K562 (cell line): ENCODE measurements at regions not wholly inside any gene's neighbourhood (a gene's known extent, or its start where the extent isn't known, plus 50 kb on each side); places are given as distances from the start of the nearest gene placed in this dataset.

Experiments used
- ATAC-seq: fragments of 200-7000 bp; cut with Tn5 transposase; 3 replicates; pipeline ENCODE4 v1.9.1; 2020; ENCODE audit warnings: moderate library complexity
- BruUV-seq: library from RNA; stranded (reverse); fragments of 400-500 nt; replicated peaks from 2 replicates; lab custom pipeline; 2021; lab: Mats Ljungman, UMichigan
- CTCF ChIA-PET: fragments of 300-600 bp; formaldehyde crosslinking; extraction: SDS; loops from one replicate; lab custom pipeline; 2021; ENCODE audit warnings: low intra/inter-chr PET ratio; lab: Yijun Ruan, JAX
- POLR2A ChIA-PET: fragments of 300-600, 350-650 bp; sonication (Branson Sonifier 250); formaldehyde crosslinking; extraction: SDS; loops from one replicate; lab custom pipeline; 2021; ENCODE audit warnings: antibody characterized with exemption, inconsistent platforms; lab: Yijun Ruan, JAX
- DNase-seq, 4 experiments: peaks; one replicate each; pipeline versions ENCODE4 v3.0.0 to v3.0.0-alpha.2; 2011 to 2018; ENCODE audit warnings: low spot score in 3 of 4, mixed read lengths in 3 of 4; ENCODE audit errors: extremely low read depth in 1 of 4
- FAIRE-seq: peaks from 2 replicates; lab custom pipeline; 2011; peaks lifted over from hg19 to GRCh38; lab: Jason Lieb, UNC
- H2AFZ ChIP-seq: 2 replicates; pipeline ENCODE4 v1.6.0; 2011; ENCODE audit warnings: low read depth, low read length, control low read depth, inconsistent platforms
- H3K27ac ChIP-seq: fragments of 200-600 bp; 3 replicates; pipeline ENCODE4 v1.8.0; 2011; ENCODE audit warnings: low read depth, mild to moderate bottlenecking, control low read depth, inconsistent platforms, low read length, moderate library complexity, mixed read lengths; ENCODE audit errors: extremely low read depth
- H3K27me3 ChIP-seq, 2 experiments: fragments of 300-600 bp in 1 of 2; 2 replicates in 1 of 2; 3 replicates in 1 of 2; pipeline versions ENCODE4 v1.6.0 to v1.8.0; 2011; ENCODE audit warnings: inconsistent platforms in 2 of 2, low read length in 2 of 2, mild to moderate bottlenecking in 1 of 2, mixed read lengths in 1 of 2, moderate library complexity in 1 of 2; ENCODE audit not compliant: control insufficient read depth in 2 of 2, insufficient read depth in 2 of 2
- H3K36me3 ChIP-seq: fragments of 300-600 bp; 3 replicates; pipeline ENCODE4 v1.8.0; 2011; ENCODE audit warnings: mild to moderate bottlenecking, low read length, inconsistent platforms; ENCODE audit not compliant: control insufficient read depth, insufficient read depth
- H3K4me1 ChIP-seq, 2 experiments: fragments of 200-600 bp in 1 of 2; replicated peaks in 1 of 2; 2 replicates in 1 of 2; 3 replicates in 1 of 2; pipeline versions ENCODE4 v1.5.1 to v1.8.0; 2011; ENCODE audit warnings: inconsistent platforms in 2 of 2, low read length in 2 of 2, mild to moderate bottlenecking in 1 of 2, mixed read lengths in 1 of 2, moderate library complexity in 1 of 2; ENCODE audit not compliant: control insufficient read depth in 2 of 2, insufficient read depth in 2 of 2
- H3K4me2 ChIP-seq: 2 replicates; pipeline ENCODE4 v1.6.1; 2011; ENCODE audit warnings: low read length, control low read depth, inconsistent platforms, mixed read lengths; ENCODE audit not compliant: insufficient read depth
- H3K4me3 ChIP-seq: fragments of 200-600 bp; sonication (generic), shearing (Covaris generic); 2 replicates; pipeline ENCODE4 v1.5.1; 2016; ENCODE audit warnings: control low read depth, inconsistent platforms
- H3K79me2 ChIP-seq: fragments of 200-600 bp; 3 replicates; pipeline ENCODE4 v1.8.0; 2011; ENCODE audit warnings: low read length, inconsistent platforms; ENCODE audit not compliant: control insufficient read depth, insufficient read depth
- H3K9ac ChIP-seq, 2 experiments: 2 replicates each; pipeline versions ENCODE4 v1.6.0 to v1.6.1; 2011; ENCODE audit warnings: low read depth in 2 of 2, low read length in 2 of 2, control low read depth in 1 of 2, inconsistent platforms in 1 of 2, mild to moderate bottlenecking in 1 of 2, mixed read lengths in 1 of 2; ENCODE audit not compliant: insufficient read depth in 1 of 2
- H3K9me1 ChIP-seq: one replicate; pipeline ENCODE4 v1.6.0; 2011; ENCODE audit warnings: inconsistent platforms, mild to moderate bottlenecking, low read length, moderate library complexity; ENCODE audit not compliant: control insufficient read depth, insufficient read depth
- H3K9me3 ChIP-seq: replicated peaks from 2 replicates; pipeline ENCODE4 v1.5.1; 2011; ENCODE audit warnings: low read depth, low read length, inconsistent platforms; ENCODE audit not compliant: control insufficient read depth, insufficient read depth
- H4K20me1 ChIP-seq: replicated peaks from 2 replicates; pipeline ENCODE4 v1.6.1; 2011; ENCODE audit warnings: low read length, inconsistent platforms, mixed read lengths; ENCODE audit not compliant: control insufficient read depth, insufficient read depth
- ATF3 ChIP-seq, 2 experiments: fragments of 450-650 bp in 1 of 2; sonication (generic) in 1 of 2; formaldehyde crosslinking in 1 of 2; IDR thresholded peaks in 1 of 2; conservative IDR thresholded peaks in 1 of 2; 2 replicates each; pipeline versions ENCODE4 v1.6.1 to v1.8.1; 2016 to 2023; ENCODE audit warnings: mild to moderate bottlenecking in 2 of 2, moderate library complexity in 2 of 2, inconsistent platforms in 1 of 2, missing genetic modification reagents in 1 of 2
- CBFB ChIP-seq: sonication (generic); formaldehyde crosslinking; IDR thresholded peaks from 2 replicates; pipeline ENCODE4 v1.4.0; 2020; ENCODE audit warnings: mild to moderate bottlenecking, missing genetic modification reagents
- CEBPB ChIP-seq: fragments of 450-650 bp; IDR thresholded peaks from 2 replicates; pipeline ENCODE4 v1.6.1; 2016; ENCODE audit warnings: missing genetic modification characterization, missing compliant biosample characterization
- PCBP1 ChIP-seq: fragments of 200-400 bp; formaldehyde crosslinking; IDR thresholded peaks from 2 replicates; pipeline ENCODE4 v1.6.1; 2018; ENCODE audit warnings: mild to moderate bottlenecking, low read depth, low read length; ENCODE audit not compliant: poor library complexity, severe bottlenecking
- PML ChIP-seq: IDR thresholded peaks from 2 replicates; pipeline ENCODE4 v1.6.1; 2012; ENCODE audit warnings: low read length, inconsistent platforms
- TFE3 ChIP-seq: fragments of 450-650 bp; formaldehyde crosslinking; IDR thresholded peaks from 2 replicates; pipeline ENCODE4 v1.4.0; 2020; ENCODE audit warnings: mild to moderate bottlenecking, mixed read lengths
- TRIM28 ChIP-seq: fragments of 450-650 bp; IDR thresholded peaks from 2 replicates; pipeline ENCODE4 v1.6.1; 2017
- ZC3H8 ChIP-seq: fragments of 450-650 bp; IDR thresholded peaks from 2 replicates; pipeline ENCODE4 v1.6.1; 2017
- ZNF766 ChIP-seq: fragments of 200-800 bp; sonication (Bioruptor generic); conservative IDR thresholded peaks from 2 replicates; pipeline ENCODE4 v1.6.1; 2016; ENCODE audit warnings: missing genetic modification characterization, missing compliant biosample characterization
- WGBS: fragments of 100-300 bp; shearing (Covaris generic); methylation state at CpG from one replicate; pipeline ENCODE4 v1.1.6; 2016; ENCODE audit warnings: low coverage, mixed read lengths; ENCODE audit not compliant: insufficient coverage; ENCODE audit errors: missing lambda C conversion rate; 5-methylcytosine and 5-hydroxymethylcytosine counted together
- in situ Hi-C: fragments of 300-500 bp; cut with MboI; formaldehyde crosslinking; loops from 4 replicates; pipeline ENCODE4 v1.15.0; 2018; ENCODE audit warnings: inconsistent platforms, mixed read lengths
- intact Hi-C: fragments of 100-400 bp; cut with micrococcal nuclease; formaldehyde crosslinking; loops from 2 replicates; pipeline ENCODE4 v1.14.2; 2022

GRCh38 chr2:67792191-67792590, 270.6 kb downstream of the C1D start:
- no peaks in the 10 kb centered on the region for H3K9me1 ChIP-seq
- BruUV-seq, result no TSS peak
- TF ChIP-seq TRIM28, result no peak
- TF ChIP-seq, all 486 proteins: peak for 0
- Histone ChIP-seq H3K4me2 (no peak overlapping the region), H2AFZ (no peak overlapping the region), H3K4me3 (no peak overlapping the region), H3K9me3 (no peaks in the 10 kb centered on the region), H3K27me3 (no peaks in the 10 kb centered on the region), H3K36me3 (no peaks in the 10 kb centered on the region), H3K9ac (no peak overlapping the region), H3K79me2 (no peaks in the 10 kb centered on the region), H3K4me1 (no peaks in the 10 kb centered on the region), H4K20me1 (no peaks in the 10 kb centered on the region), H3K27ac (no peak overlapping the region)
- intact Hi-C loops (no loop called here), in situ Hi-C loops (no loop called here)
- 2% methylated on average over 4 of the region's 4 CpGs for WGBS
- POLR2A ChIA-PET, result no interaction called here
- no peak for ATAC-seq
- no peak for FAIRE-seq
- no peak for DNase-seq
- CTCF ChIA-PET, result no interaction called here

- Histone ChIP-seq H3K79me2 (no peaks in the 10 kb centered on the region), H3K9me3 (no peaks in the 10 kb centered on the region), H3K27me3 (no peaks in the 10 kb centered on the region), H3K4me1 (no peaks in the 10 kb centered on the region), H3K9ac (no peak overlapping the region), H4K20me1 (no peaks in the 10 kb centered on the region), H3K9me1 (no peaks in the 10 kb centered on the region), H2AFZ (no peak overlapping the region), H3K36me3 (no peaks in the 10 kb centered on the region), H3K4me2 (no peak overlapping the region), H3K27ac (no peak overlapping the region), H3K4me3 (no peak overlapping the region)
- ChIA-PET CTCF (no interaction called here), POLR2A (no interaction called here)
- WGBS, result 3% methylated on average over 8 of the region's 8 CpGs
- intact Hi-C loops, result no loop called here
- in situ Hi-C loops, result no loop called here
- FAIRE-seq (no peak), DNase-seq (no peak), ATAC-seq (no peak)
- BruUV-seq, result no TSS peak
- TF ChIP-seq ATF3 (IDR thresholded peaks at IDR 0.05) (no peak), ATF3 (CRISPR knock-in tag; conservative IDR thresholded peaks at IDR 0.05) (no peak), CBFB (no peak), ZNF766 (CRISPR knock-in tag) (no peak), ZC3H8 (no peak), CEBPB (tag) (no peak), TFE3 (CRISPR knock-in tag) (no peak), PCBP1 (no peak), PML (no peak)
Measured at GRCh38 chr2:67792681-67793091, 270.1 kb downstream of the C1D start.
